ENCODE measurements at regions not wholly inside any gene's neighbourhood (a gene's known extent, or its start where the extent isn't known, plus 50 kb on each side); places are given as distances from the start of the nearest gene placed in this dataset.

DNA sequence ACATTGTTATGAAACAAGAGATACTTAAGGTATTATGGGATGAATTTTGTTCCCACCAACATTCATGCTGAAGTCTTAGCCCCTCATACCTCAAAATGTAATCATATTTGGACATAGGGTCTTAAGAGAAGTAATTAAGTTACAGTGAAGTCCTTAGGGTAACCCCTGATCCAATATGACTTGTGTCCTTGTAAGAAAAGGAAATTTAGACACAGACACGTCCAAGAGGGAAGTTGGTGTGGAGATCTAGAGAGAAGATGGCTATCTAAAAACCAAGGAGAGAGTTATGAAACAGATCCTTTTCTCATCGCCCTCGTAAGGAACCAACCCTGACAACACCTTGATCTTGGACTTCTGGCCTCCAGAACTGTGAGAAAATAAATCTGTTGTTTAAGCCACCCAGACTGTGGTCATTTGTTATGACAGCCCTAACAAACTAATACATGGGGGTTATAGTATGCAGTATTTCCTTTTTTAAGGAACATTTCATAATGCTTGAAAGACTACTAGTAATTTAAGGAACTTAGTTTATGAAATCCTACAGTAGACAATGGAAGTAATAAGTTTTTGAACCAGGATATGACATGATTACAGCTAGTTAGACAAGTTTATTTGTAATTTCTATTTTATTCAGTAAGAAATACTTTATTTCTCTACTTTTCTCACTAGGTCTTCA is 875.5 kb upstream of the ADGRL2 start:
- H3K4me3 ChIP-seq (ENCODE audit: low read depth in 1 of 2, low read length in 2 of 2) = no peak overlapping the region
- H3K27me3 ChIP-seq (ENCODE audit: control insufficient read depth in 1 of 2, insufficient read depth in 2 of 2, low read length in 2 of 2) = no peaks in the 10 kb centered on the region
- 80 to 82% methylated on average over 3 of the region's 3 CpGs for WGBS, 2 donors
- no peak overlapping the region for H3K27ac ChIP-seq (ENCODE audit: low read depth in 2 of 2, low read length in 1 of 2)
- H3K36me3 ChIP-seq (ENCODE audit: control insufficient read depth in 2 of 2, insufficient read depth in 2 of 2, low read length in 1 of 2) = no peaks in the 10 kb centered on the region
- H3K9me3 ChIP-seq (ENCODE audit: control insufficient read depth in 2 of 2, insufficient read depth in 1 of 2, low read depth in 1 of 2, low read length in 1 of 2) = peaks cover 3% of the 10 kb centered on the region in 2 donors
- no peaks in the 10 kb centered on the region for H3K4me1 ChIP-seq (ENCODE audit: control insufficient read depth in 2 of 2, insufficient read depth in 2 of 2, low read length in 1 of 2)

DNA sequence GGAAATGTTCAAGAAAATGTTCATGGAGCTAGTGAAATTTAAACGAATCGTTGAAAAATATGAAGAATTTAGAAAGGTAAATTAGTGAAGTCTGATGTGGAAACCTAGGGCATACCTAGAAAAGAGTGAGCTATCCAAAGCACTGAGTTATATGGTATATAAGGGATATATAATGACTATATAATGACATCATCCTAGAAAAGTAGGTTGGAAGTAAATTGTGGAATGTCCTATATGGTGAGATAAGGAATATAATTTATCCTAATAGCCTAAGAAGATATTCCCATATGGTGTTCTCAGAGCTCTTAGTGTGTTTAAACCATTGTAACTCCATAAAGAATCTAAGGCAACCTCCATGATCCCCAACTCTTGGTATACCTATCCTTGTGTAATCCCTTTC is 876.4 kb upstream of the ADGRL2 start:
- H3K9me3 ChIP-seq (ENCODE audit: control insufficient read depth in 2 of 2, insufficient read depth in 1 of 2, low read depth in 1 of 2, low read length in 1 of 2) = no peaks in the 10 kb centered on the region
- no peak overlapping the region for H3K4me3 ChIP-seq (ENCODE audit: low read depth in 1 of 2, low read length in 2 of 2)
- no peaks in the 10 kb centered on the region for H3K4me1 ChIP-seq (ENCODE audit: control insufficient read depth in 2 of 2, insufficient read depth in 2 of 2, low read length in 1 of 2)
- no peaks in the 10 kb centered on the region for H3K36me3 ChIP-seq (ENCODE audit: control insufficient read depth in 2 of 2, insufficient read depth in 2 of 2, low read length in 1 of 2)
- no peak overlapping the region for H3K27ac ChIP-seq (ENCODE audit: low read depth in 2 of 2, low read length in 1 of 2)
- H3K27me3 ChIP-seq (ENCODE audit: control insufficient read depth in 1 of 2, insufficient read depth in 2 of 2, low read length in 2 of 2) = no peaks in the 10 kb centered on the region
- WGBS, 2 donors = 88 to 95% methylated on average over 2 of the region's 2 CpGs

GRCh38 chr1:80922906-80923305 is 877.8 kb upstream of the ADGRL2 start:
- 69 to 72% methylated on average over 1 of the region's 1 CpG for WGBS, 2 donors
- no peak overlapping the region for H3K4me3 ChIP-seq (ENCODE audit: low read depth in 1 of 2, low read length in 2 of 2)
- H3K27me3 ChIP-seq (ENCODE audit: control insufficient read depth in 1 of 2, insufficient read depth in 2 of 2, low read length in 2 of 2) = no peaks in the 10 kb centered on the region
- H3K9me3 ChIP-seq (ENCODE audit: control insufficient read depth in 2 of 2, insufficient read depth in 1 of 2, low read depth in 1 of 2, low read length in 1 of 2) = no peaks in the 10 kb centered on the region
- H3K27ac ChIP-seq (ENCODE audit: low read depth in 2 of 2, low read length in 1 of 2) = no peak overlapping the region
- no peaks in the 10 kb centered on the region for H3K36me3 ChIP-seq (ENCODE audit: control insufficient read depth in 2 of 2, insufficient read depth in 2 of 2, low read length in 1 of 2)
- H3K4me1 ChIP-seq (ENCODE audit: control insufficient read depth in 2 of 2, insufficient read depth in 2 of 2, low read length in 1 of 2) = no peaks in the 10 kb centered on the region

DNA sequence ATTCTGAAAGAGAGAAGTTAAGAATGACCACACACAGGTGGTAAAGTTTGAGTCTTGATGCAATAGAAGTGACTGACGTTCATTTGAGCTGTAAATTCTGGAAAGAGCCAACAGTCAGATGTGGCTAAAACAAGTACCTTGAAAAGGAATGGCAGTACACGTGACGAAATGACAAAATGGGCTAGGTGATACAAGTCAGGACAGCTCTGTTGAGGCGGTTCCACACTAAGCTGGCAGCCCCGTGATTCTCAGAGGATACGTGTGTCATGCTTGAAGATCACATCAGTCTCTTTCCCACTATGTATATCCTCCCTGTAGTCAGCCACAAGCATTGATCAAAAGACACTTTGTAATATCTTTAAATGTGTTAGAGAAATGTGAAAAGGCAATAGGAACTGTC is 881.3 kb upstream of the ADGRL2 start:
- Histone ChIP-seq H3K9me3 (ENCODE audit: control insufficient read depth in 2 of 2, insufficient read depth in 1 of 2, low read depth in 1 of 2, low read length in 1 of 2) (no peaks in the 10 kb centered on the region), H3K4me3 (ENCODE audit: low read depth in 1 of 2, low read length in 2 of 2) (no peak overlapping the region), H3K27me3 (ENCODE audit: control insufficient read depth in 1 of 2, insufficient read depth in 2 of 2, low read length in 2 of 2) (no peaks in the 10 kb centered on the region), H3K36me3 (ENCODE audit: control insufficient read depth in 2 of 2, insufficient read depth in 2 of 2, low read length in 1 of 2) (no peaks in the 10 kb centered on the region), H3K4me1 (ENCODE audit: control insufficient read depth in 2 of 2, insufficient read depth in 2 of 2, low read length in 1 of 2) (no peaks in the 10 kb centered on the region), H3K27ac (ENCODE audit: low read depth in 2 of 2, low read length in 1 of 2) (no peak overlapping the region)
- 69 to 77% methylated on average over 6 of the region's 6 CpGs for WGBS, 2 donors

- Histone ChIP-seq H3K4me3 (ENCODE audit: low read depth in 1 of 2, low read length in 2 of 2) (no peak overlapping the region), H3K4me1 (ENCODE audit: control insufficient read depth in 2 of 2, insufficient read depth in 2 of 2, low read length in 1 of 2) (no peaks in the 10 kb centered on the region), H3K36me3 (ENCODE audit: control insufficient read depth in 2 of 2, insufficient read depth in 2 of 2, low read length in 1 of 2) (no peaks in the 10 kb centered on the region), H3K9me3 (ENCODE audit: control insufficient read depth in 2 of 2, insufficient read depth in 1 of 2, low read depth in 1 of 2, low read length in 1 of 2) (no peaks in the 10 kb centered on the region), H3K27me3 (ENCODE audit: control insufficient read depth in 1 of 2, insufficient read depth in 2 of 2, low read length in 2 of 2) (no peaks in the 10 kb centered on the region), H3K27ac (ENCODE audit: low read depth in 2 of 2, low read length in 1 of 2) (no peak overlapping the region)
- WGBS, 2 donors = 24 to 30% methylated on average over 1 of the region's 1 CpG
Observed at GRCh38 chr1:80918380-80918779, 882.4 kb upstream of the ADGRL2 start.

DNA sequence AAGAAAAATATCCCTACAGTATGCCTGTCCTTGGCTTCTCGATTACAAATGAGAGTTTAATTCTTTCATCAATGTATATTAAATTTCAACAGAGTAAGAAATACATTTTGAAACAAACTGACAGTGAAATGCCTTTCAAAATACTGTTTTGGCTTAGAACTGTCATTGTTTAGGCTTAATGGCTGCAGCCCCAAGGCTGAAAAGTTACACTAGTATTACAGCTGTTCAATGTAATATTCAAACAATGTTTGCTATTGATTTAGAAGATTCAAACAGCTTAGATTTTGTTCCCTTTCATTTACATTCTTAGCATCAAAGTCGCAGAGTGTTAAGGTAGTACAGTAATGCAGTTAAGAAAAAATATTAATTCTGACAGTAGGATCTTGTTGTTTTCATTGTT is 882.9 kb upstream of the ADGRL2 start:
- H3K4me3 ChIP-seq (ENCODE audit: low read depth in 1 of 2, low read length in 2 of 2) = no peak overlapping the region
- no peaks in the 10 kb centered on the region for H3K9me3 ChIP-seq (ENCODE audit: control insufficient read depth in 2 of 2, insufficient read depth in 1 of 2, low read depth in 1 of 2, low read length in 1 of 2)
- H3K27ac ChIP-seq (ENCODE audit: low read depth in 2 of 2, low read length in 1 of 2) = no peak overlapping the region
- no peaks in the 10 kb centered on the region for H3K4me1 ChIP-seq (ENCODE audit: control insufficient read depth in 2 of 2, insufficient read depth in 2 of 2, low read length in 1 of 2)
- no peaks in the 10 kb centered on the region for H3K27me3 ChIP-seq (ENCODE audit: control insufficient read depth in 1 of 2, insufficient read depth in 2 of 2, low read length in 2 of 2)
- WGBS, 2 donors = 41 to 59% methylated on average over 2 of the region's 2 CpGs
- no peaks in the 10 kb centered on the region for H3K36me3 ChIP-seq (ENCODE audit: control insufficient read depth in 2 of 2, insufficient read depth in 2 of 2, low read length in 1 of 2)

DNA sequence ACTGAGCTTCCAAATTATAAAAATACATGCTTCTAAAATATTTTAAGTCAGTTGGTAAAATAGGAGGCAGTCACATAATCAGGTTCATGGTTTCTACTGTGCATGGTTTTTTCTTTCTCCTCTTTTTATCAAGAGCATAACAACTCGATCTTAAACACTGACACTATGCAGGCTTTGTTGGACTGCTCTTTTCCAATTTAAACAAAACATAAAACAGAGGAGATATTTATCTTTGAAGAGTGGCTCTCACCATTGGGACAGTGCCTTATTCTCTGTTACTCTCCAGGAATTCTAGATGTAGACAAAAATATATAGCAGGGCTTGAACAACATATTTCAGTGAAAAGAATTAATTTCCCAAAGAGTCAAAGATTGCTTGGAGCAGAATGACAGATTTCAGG is 883.5 kb upstream of the ADGRL2 start:
- Histone ChIP-seq H3K4me3 (ENCODE audit: low read depth in 1 of 2, low read length in 2 of 2) (no peak overlapping the region), H3K9me3 (ENCODE audit: control insufficient read depth in 2 of 2, insufficient read depth in 1 of 2, low read depth in 1 of 2, low read length in 1 of 2) (no peaks in the 10 kb centered on the region), H3K27ac (ENCODE audit: low read depth in 2 of 2, low read length in 1 of 2) (no peak overlapping the region), H3K27me3 (ENCODE audit: control insufficient read depth in 1 of 2, insufficient read depth in 2 of 2, low read length in 2 of 2) (no peaks in the 10 kb centered on the region), H3K4me1 (ENCODE audit: control insufficient read depth in 2 of 2, insufficient read depth in 2 of 2, low read length in 1 of 2) (no peaks in the 10 kb centered on the region), H3K36me3 (ENCODE audit: control insufficient read depth in 2 of 2, insufficient read depth in 2 of 2, low read length in 1 of 2) (no peaks in the 10 kb centered on the region)
- 32 to 41% methylated on average over 1 of the region's 1 CpG for WGBS, 2 donors

GRCh38 chr1:80915491-80915890 is 885.2 kb upstream of the ADGRL2 start:
- H3K4me3 ChIP-seq (ENCODE audit: low read depth in 1 of 2, low read length in 2 of 2) = no peak overlapping the region
- no peaks in the 10 kb centered on the region for H3K4me1 ChIP-seq (ENCODE audit: control insufficient read depth in 2 of 2, insufficient read depth in 2 of 2, low read length in 1 of 2)
- H3K27me3 ChIP-seq (ENCODE audit: control insufficient read depth in 1 of 2, insufficient read depth in 2 of 2, low read length in 2 of 2) = no peaks in the 10 kb centered on the region
- H3K9me3 ChIP-seq (ENCODE audit: control insufficient read depth in 2 of 2, insufficient read depth in 1 of 2, low read depth in 1 of 2, low read length in 1 of 2) = no peaks in the 10 kb centered on the region
- no peaks in the 10 kb centered on the region for H3K36me3 ChIP-seq (ENCODE audit: control insufficient read depth in 2 of 2, insufficient read depth in 2 of 2, low read length in 1 of 2)
- H3K27ac ChIP-seq (ENCODE audit: low read depth in 2 of 2, low read length in 1 of 2) = no peak overlapping the region

DNA sequence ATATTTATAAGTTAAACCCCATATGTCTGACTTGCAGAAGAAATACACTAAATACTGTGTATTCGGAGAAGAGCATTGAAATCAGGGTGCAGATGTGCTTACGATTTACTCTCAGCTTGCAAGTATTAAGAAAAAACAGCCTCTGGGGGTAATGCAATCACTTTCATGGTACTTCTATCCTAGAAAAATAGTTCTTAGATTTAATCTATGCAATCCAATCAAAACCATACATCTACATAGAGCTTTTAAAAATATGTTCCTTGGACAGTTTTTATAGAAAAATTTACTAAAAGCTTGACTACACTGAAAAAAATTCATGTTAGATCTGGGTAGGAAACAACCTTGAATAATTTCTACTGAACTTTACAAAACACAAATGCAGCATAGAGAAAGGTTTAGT is 890.3 kb upstream of the ADGRL2 start:
- Histone ChIP-seq H3K36me3 (ENCODE audit: control insufficient read depth in 2 of 2, insufficient read depth in 2 of 2, low read length in 1 of 2) (no peaks in the 10 kb centered on the region), H3K27ac (ENCODE audit: low read depth in 2 of 2, low read length in 1 of 2) (no peak overlapping the region), H3K27me3 (ENCODE audit: control insufficient read depth in 1 of 2, insufficient read depth in 2 of 2, low read length in 2 of 2) (no peaks in the 10 kb centered on the region), H3K9me3 (ENCODE audit: control insufficient read depth in 2 of 2, insufficient read depth in 1 of 2, low read depth in 1 of 2, low read length in 1 of 2) (no peaks in the 10 kb centered on the region), H3K4me3 (ENCODE audit: low read depth in 1 of 2, low read length in 2 of 2) (no peak overlapping the region), H3K4me1 (ENCODE audit: control insufficient read depth in 2 of 2, insufficient read depth in 2 of 2, low read length in 1 of 2) (no peaks in the 10 kb centered on the region)
- 91 to 93% methylated on average over 2 of the region's 2 CpGs for WGBS, 2 donors

DNA sequence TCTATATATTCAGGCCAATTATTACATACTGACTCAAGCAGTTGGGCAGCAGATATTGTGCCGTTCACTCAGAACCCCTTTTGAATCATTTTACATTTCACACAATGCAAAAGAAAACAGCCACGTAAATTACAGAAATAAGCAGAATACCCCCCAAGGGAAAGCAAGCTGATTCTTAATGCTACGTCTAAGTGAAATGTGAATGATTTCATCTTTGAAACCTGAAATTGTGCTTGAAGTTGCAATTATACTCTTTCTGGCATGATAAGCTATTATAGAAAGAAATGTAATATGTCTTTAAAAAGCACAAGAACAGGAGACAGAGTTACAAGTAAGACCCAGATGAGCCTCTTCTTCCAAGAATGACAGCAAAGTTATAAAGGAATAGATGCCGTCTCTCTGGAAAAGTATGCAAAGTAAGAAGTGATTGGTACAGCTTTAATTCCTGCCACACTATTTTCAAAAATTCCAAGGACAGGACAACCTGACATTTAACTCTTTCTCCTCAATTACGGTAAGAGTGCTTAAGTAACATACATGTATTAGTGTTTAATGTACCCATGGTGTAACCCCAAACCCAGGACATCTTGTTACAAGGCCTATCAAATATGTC is 891.5 kb upstream of the ADGRL2 start:
- WGBS, 2 donors = 70 to 72% methylated on average over 5 of the region's 5 CpGs
- H3K36me3 ChIP-seq (ENCODE audit: control insufficient read depth in 2 of 2, insufficient read depth in 2 of 2, low read length in 1 of 2) = no peaks in the 10 kb centered on the region
- H3K27ac ChIP-seq (ENCODE audit: low read depth in 2 of 2, low read length in 1 of 2) = no peak overlapping the region
- no peaks in the 10 kb centered on the region for H3K9me3 ChIP-seq (ENCODE audit: control insufficient read depth in 2 of 2, insufficient read depth in 1 of 2, low read depth in 1 of 2, low read length in 1 of 2)
- H3K4me1 ChIP-seq (ENCODE audit: control insufficient read depth in 2 of 2, insufficient read depth in 2 of 2, low read length in 1 of 2) = no peaks in the 10 kb centered on the region
- no peak overlapping the region for H3K4me3 ChIP-seq (ENCODE audit: low read depth in 1 of 2, low read length in 2 of 2)
- no peaks in the 10 kb centered on the region for H3K27me3 ChIP-seq (ENCODE audit: control insufficient read depth in 1 of 2, insufficient read depth in 2 of 2, low read length in 2 of 2)

Measured in esophagus (tissue), 2 donors.